Aorta (tissue), 5 donors: ENCODE measurements at regions not wholly inside any gene's neighbourhood (a gene's known extent, or its start where the extent isn't known, plus 50 kb on each side); places are given as distances from the start of the nearest gene placed in this dataset.

Experiments
- ATAC-seq: fragments of 200-7000 bp; cut with Tn5 transposase; one replicate; pipeline ENCODE4 v1.9.1; 2022; ENCODE audit warnings: moderate library complexity; ENCODE audit not compliant: low FRiP score
- DNase-seq, 2 donors: peaks; one replicate each; pipeline ENCODE4 v3.0.0-alpha.2; 2020
- H3K27ac ChIP-seq, 2 donors: one replicate each; pipeline ENCODE4 v1.5.1; 2013; ENCODE audit warnings: low read length in 2 of 2, mild to moderate bottlenecking in 2 of 2, moderate library complexity in 2 of 2, control low read depth in 1 of 2, inconsistent platforms in 1 of 2, low read depth in 1 of 2
- H3K27me3 ChIP-seq, 2 donors: one replicate each; pipeline ENCODE4 v1.6.1; 2013; ENCODE audit warnings: control low read depth in 1 of 2, low read length in 1 of 2, mild to moderate bottlenecking in 1 of 2, moderate library complexity in 1 of 2; ENCODE audit not compliant: insufficient read depth in 2 of 2, control insufficient read depth in 1 of 2
- H3K36me3 ChIP-seq, 2 donors: one replicate each; pipeline ENCODE4 v1.6.1; 2013; ENCODE audit warnings: control low read depth in 1 of 2, low read length in 1 of 2, mild to moderate bottlenecking in 1 of 2; ENCODE audit not compliant: insufficient read depth in 2 of 2, control insufficient read depth in 1 of 2
- H3K4me1 ChIP-seq, 2 donors: one replicate each; pipeline ENCODE4 v1.6.1; 2013; ENCODE audit warnings: low read length in 2 of 2, control low read depth in 1 of 2, mild to moderate bottlenecking in 1 of 2, moderate library complexity in 1 of 2; ENCODE audit not compliant: insufficient read depth in 2 of 2, control insufficient read depth in 1 of 2
- H3K4me3 ChIP-seq, 2 donors: one replicate each; pipeline ENCODE4 v1.5.1; 2013; ENCODE audit warnings: low read length in 2 of 2, control low read depth in 1 of 2, mild to moderate bottlenecking in 1 of 2
- H3K9me3 ChIP-seq: one replicate; pipeline ENCODE4 v1.6.1; 2013; ENCODE audit warnings: mild to moderate bottlenecking, low read length; ENCODE audit not compliant: control insufficient read depth
- WGBS, 2 donors: extraction: QIAGEN DNeasy Blood & Tissue Kit; methylation state at CpG; one replicate each; pipeline ENCODE4 v1.1.7; 2013; 5-methylcytosine and 5-hydroxymethylcytosine counted together
- intact Hi-C, 2 donors: fragments of 100-400 bp; cut with DNase I; formaldehyde crosslinking; loops; one replicate each; pipeline versions ENCODE4 v1.14.2 to v1.15.0; 2022
- donor health status: healthy with polysubstance abuse.
- donor health status: Bipolar disorder and iron deficiency.
- donor health status: DM: no; HTN: no; CAD: no.
- donor health status: DM: no; HTN: no; CAD: no.
- donor health status: DM: yes; HTN: yes; CAD: no.

DNA sequence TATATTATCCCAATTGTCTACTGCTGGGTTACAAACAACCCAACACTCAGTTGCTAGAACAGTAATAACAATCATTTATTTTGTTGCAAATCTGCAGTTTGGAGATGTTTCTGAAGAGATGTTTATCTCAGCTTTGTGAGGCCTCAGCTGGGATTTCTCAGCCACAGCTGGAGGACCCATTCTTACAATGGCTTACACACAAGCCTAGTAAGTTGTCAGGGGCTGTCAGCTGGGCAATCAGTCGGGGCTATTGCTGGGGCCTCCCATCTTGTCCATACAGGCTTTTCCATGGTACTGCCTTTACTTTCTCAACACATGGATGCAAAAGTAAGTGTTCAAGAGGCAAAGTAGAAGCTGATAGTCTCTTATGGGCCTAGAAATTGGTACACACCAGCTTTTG is 491.7 kb upstream of the NXPH2 start:
- WGBS, 2 donors, result 55 to 63% methylated on average over 1 of the region's 1 CpG
- no peak for DNase-seq
- Histone ChIP-seq H3K4me1 (no peaks in the 10 kb centered on the region), H3K4me3 (no peak overlapping the region), H3K27me3 (no peaks in the 10 kb centered on the region), H3K36me3 (no peaks in the 10 kb centered on the region), H3K27ac (no peak overlapping the region), H3K9me3 (no peaks in the 10 kb centered on the region)
- ATAC-seq, result no peak
- intact Hi-C loops, result no loop called here

- Histone ChIP-seq H3K27me3 (no peaks in the 10 kb centered on the region), H3K4me3 (no peak overlapping the region), H3K36me3 (no peaks in the 10 kb centered on the region), H3K27ac (no peak overlapping the region), H3K4me1 (no peaks in the 10 kb centered on the region), H3K9me3 (no peaks in the 10 kb centered on the region)
- intact Hi-C loops, result no loop called here
- ATAC-seq, result no peak
- WGBS, 2 donors, result 88 to 93% methylated on average over 2 of the region's 2 CpGs
- DNase-seq, result no peak
Measured at GRCh38 chr2:139271149-139271548, 491.0 kb upstream of the NXPH2 start.

DNA sequence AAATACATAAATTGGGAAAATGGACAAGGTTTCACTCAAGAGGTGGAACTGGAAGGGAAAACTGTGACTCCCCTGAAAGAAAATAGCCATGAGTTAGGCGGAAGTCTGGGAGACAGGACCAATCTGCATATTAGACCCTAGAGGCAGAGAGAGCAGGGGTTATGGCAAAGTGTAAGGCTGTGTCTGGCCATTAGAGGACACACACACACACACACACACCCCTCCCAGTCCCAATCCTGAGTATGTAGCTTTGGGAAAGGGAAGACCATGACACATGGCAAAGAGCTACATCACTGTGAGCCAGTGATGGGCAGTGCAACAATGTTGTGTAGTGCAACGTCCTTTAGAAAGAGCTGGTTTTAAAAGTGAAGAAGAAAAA is 479.9 kb upstream of the NXPH2 start:
- H3K27me3 ChIP-seq, result no peaks in the 10 kb centered on the region
- 70 to 75% methylated on average over 2 of the region's 2 CpGs for WGBS, 2 donors
- DNase-seq (no peak), ATAC-seq (no peak)
- H3K27ac ChIP-seq, result no peak overlapping the region
- no peaks in the 10 kb centered on the region for H3K36me3 ChIP-seq
- intact Hi-C loops, result no loop called here
- no peaks in the 10 kb centered on the region for H3K4me1 ChIP-seq
- no peaks in the 10 kb centered on the region for H3K9me3 ChIP-seq
- no peak overlapping the region for H3K4me3 ChIP-seq

DNA sequence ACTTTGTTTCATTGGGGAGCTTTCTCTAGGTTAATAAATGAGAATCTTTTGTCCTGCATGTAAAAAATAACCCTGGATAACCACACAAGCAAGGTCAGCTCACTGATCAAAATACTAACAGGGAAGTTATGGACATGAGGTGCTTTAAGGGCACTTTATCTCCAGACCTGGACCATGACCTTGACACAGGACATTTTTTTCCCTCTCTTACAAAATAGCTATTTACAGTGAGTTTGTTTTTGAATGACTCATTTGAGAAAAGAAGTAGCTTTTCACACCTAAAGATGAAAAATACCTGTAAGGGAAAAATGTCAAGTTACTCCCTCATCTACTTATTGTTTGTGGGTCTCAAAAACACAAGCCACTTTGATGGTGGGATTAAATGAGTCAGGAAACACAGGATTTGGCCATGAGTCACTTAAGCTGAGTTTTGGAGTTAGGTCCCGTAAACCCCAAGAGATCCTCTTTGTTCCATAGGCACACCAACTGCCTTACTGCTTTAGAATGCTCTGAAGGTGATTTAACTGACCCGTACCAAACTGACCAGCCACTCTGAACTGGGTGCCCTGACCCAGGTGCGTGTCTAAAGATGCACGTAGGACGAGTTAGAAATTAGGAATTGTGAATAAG is 479.3 kb upstream of the NXPH2 start:
- DNase-seq (no peak), ATAC-seq (no peak)
- no peaks in the 10 kb centered on the region for H3K36me3 ChIP-seq
- no peaks in the 10 kb centered on the region for H3K9me3 ChIP-seq
- H3K4me3 ChIP-seq, result no peak overlapping the region
- no peaks in the 10 kb centered on the region for H3K4me1 ChIP-seq
- 86 to 88% methylated on average over 5 of the region's 5 CpGs for WGBS, 2 donors
- intact Hi-C loops, result no loop called here
- no peak overlapping the region for H3K27ac ChIP-seq
- H3K27me3 ChIP-seq, result no peaks in the 10 kb centered on the region

- Histone ChIP-seq H3K36me3 (no peaks in the 10 kb centered on the region), H3K9me3 (no peaks in the 10 kb centered on the region), H3K27me3 (no peaks in the 10 kb centered on the region), H3K4me3 (no peak overlapping the region), H3K4me1 (no peaks in the 10 kb centered on the region), H3K27ac (no peak overlapping the region)
- intact Hi-C loops, result no loop called here
- ATAC-seq (no peak), DNase-seq (no peak)
- 83 to 85% methylated on average over 3 of the region's 3 CpGs for WGBS, 2 donors
Measured at GRCh38 chr2:139241286-139241685, 461.1 kb upstream of the NXPH2 start.

DNA sequence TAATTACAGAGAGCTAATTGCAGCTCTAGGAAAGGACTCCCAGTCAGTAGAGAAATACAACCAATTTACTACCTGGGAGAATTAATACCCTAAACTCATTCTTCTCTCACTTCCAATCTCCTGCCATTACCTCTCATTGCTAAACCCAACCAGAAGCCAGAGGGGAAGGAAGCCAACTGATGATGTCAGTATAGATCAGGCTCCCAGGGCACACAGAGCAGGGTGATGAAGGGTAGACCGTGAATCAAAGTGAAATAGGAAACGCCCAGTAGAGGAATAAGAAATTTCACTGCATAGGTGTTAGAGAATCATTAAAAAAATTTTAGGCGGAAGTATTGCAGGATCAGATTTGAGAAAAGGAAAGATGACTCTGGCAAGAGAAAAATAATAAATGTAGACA is 456.8 kb upstream of the NXPH2 start:
- Histone ChIP-seq H3K36me3 (no peaks in the 10 kb centered on the region), H3K27me3 (no peaks in the 10 kb centered on the region), H3K9me3 (no peaks in the 10 kb centered on the region), H3K4me3 (no peak overlapping the region), H3K4me1 (no peaks in the 10 kb centered on the region), H3K27ac (no peak overlapping the region)
- 86 to 87% methylated on average over 3 of the region's 3 CpGs for WGBS, 2 donors
- no peak for DNase-seq
- ATAC-seq, result no peak
- intact Hi-C loops, result no loop called here

DNA sequence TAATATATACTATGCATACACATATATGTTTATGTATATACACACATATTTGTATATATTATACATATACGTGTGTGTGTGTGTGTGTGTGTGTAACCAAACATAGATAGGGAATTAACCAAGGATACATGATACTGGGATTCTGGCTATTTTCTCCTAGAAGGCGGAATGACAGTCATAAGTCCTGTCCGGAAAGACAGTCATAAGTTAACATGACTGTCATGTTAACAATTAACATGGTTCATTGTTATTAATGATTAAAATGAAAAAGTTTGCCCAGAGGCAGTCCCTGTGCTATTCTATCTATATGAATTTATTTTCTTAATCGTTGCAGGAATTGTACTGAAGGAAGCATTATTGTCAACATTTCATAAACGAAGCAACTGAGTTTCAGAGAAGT is 450.7 kb upstream of the NXPH2 start:
- Histone ChIP-seq H3K27me3 (no peaks in the 10 kb centered on the region), H3K36me3 (no peaks in the 10 kb centered on the region), H3K9me3 (no peaks in the 10 kb centered on the region), H3K4me3 (no peak overlapping the region), H3K4me1 (no peaks in the 10 kb centered on the region), H3K27ac (no peak overlapping the region)
- WGBS, 2 donors, result 72 to 80% methylated on average over 5 of the region's 5 CpGs
- no peak for ATAC-seq
- intact Hi-C loops, result no loop called here
- DNase-seq, result no peak

DNA sequence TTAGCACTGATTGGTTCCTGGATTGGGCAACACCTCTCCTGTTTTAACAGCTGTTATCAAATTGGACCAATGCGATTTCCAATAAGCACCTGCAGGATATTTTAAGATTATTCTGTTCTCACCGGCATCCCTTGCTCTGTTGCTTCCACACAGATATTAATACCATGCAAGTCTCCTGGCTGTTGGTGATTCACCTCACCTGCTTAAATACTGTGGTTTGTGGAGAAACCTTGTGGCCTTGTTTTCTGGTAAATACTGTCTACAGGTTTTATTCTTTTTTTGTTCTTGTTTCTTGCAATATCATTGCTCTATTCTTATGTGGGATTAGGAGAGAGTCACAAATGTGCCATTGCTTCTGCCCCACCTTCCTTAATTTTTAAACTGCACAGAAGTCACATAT is 448.1 kb upstream of the NXPH2 start:
- H3K36me3 ChIP-seq, result no peaks in the 10 kb centered on the region
- H3K9me3 ChIP-seq, result no peaks in the 10 kb centered on the region
- DNase-seq, result no peak
- ATAC-seq, result no peak
- 92 to 95% methylated on average over 2 of the region's 2 CpGs for WGBS, 2 donors
- no peak overlapping the region for H3K4me3 ChIP-seq
- no peak overlapping the region for H3K27ac ChIP-seq
- intact Hi-C loops, result no loop called here
- H3K4me1 ChIP-seq, result no peaks in the 10 kb centered on the region
- no peaks in the 10 kb centered on the region for H3K27me3 ChIP-seq

DNA sequence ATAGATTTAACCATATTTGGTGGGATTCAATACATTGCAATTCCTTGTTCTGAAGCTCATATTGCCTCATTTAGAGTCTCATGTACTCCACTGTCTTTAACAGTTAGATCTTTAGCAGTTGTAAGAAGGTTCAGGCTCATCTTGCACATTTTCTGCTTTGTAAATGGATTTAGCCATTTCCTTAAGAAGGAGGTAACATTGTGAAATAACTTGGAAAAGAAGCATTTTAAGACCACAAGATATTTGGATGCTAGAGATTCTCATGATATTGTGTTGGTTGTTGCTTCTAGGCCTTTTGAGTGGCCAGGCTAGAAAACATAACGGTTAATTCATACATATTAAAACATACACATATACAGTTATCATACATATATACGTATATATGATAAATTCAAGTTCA is 445.8 kb upstream of the NXPH2 start:
- Histone ChIP-seq H3K36me3 (no peaks in the 10 kb centered on the region), H3K4me1 (no peaks in the 10 kb centered on the region), H3K9me3 (no peaks in the 10 kb centered on the region), H3K27ac (no peak overlapping the region), H3K4me3 (no peak overlapping the region), H3K27me3 (no peaks in the 10 kb centered on the region)
- 71 to 72% methylated on average over 2 of the region's 2 CpGs for WGBS, 2 donors
- DNase-seq (no peak), ATAC-seq (no peak)
- intact Hi-C loops, result no loop called here
